NOMO-1 (cell line): ENCODE measurements at regions not wholly inside any gene's neighbourhood (a gene's known extent, or its start where the extent isn't known, plus 50 kb on each side); places are given as distances from the start of the nearest gene placed in this dataset.

Experiments
- DNase-seq, 2 experiments: peaks; one replicate each; lab custom pipeline; 2025; ENCODE audit not compliant: unreplicated experiment in 2 of 2; lab: John Stamatoyannopoulos, UW

DNA sequence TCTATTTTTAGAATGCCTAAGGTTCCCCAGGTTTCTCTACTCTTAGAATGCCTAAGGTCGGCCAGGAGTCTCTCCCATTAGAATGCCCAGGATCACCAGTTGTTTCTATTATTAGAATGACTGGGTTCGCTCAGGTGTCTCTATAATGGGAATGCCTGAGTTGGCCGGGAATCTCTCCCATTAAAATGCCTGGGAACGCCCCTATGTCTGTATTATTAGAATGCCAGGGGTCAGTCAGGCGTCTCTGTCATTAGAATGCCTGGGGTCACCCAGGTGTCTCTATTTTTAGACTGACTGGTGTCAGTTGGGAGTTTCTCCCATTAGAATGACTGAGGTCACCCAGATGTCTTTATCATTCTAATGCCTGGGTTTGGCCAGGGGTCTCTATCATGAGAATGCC lies 2252.5 kb downstream of the TP53TG3F start:
- DNase-seq = no peak

DNA sequence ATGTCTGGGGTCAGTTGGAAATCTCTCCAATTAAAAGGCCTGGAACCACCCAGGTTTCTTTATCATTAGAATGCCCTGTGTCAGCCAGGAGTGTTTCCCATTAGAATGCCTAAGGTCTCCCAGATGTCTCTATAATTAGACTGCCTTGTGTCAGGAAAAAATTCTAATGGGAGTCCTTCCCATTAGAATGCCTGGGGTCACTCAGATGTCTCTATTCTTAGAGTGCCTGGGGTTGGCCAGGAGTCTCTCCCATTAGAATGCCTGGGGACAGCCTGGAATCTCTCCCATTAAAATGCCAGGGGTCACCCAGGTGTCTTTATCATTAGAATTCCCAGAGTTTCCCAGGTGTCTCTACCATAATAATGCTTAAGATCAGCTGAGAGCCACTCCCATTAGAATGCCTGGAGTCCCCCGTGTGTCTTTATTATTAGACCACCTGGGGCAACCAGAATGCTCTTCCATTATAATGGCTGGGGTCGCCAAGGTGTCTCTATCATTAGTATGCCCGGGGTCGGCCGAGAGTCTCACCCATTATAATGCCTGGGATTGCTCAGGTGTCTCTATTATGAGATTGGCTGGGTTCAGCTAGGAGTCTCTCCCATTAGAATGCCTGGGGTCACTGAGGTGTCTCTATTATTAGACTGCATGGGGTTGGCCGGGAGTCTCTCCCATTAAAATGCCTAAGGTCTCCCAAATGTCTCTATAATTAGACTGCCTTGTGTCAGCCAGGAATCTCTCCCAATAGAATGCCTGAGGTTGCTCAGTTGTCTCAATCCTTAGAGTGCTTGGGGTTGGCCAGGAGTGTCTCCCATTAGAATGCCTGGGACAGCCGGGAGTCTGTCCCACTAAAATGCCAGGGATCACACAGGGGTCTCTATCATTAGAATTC lies 2254.6 kb downstream of the TP53TG3F start:
- no peak for DNase-seq

DNA sequence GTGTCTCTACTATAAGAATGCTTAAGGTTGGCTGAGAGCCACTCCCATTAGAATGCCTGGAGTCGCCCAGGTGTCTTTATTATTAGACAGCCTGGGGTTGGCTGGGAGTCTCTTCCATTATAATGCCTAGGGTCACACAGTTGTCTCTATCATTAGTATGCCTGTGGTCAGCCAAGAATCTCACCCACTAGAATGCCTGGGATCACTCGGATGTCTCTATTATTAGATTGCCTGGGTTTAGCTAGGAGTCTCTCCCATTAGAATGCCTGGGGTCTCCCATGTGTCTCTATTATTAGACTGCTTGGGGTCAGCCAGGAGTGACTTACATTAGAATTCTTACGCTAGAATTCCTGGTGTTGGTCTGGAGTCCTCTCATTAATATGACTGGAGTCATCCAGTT lies 2255.3 kb downstream of the TP53TG3F start:
- no peak for DNase-seq

DNA sequence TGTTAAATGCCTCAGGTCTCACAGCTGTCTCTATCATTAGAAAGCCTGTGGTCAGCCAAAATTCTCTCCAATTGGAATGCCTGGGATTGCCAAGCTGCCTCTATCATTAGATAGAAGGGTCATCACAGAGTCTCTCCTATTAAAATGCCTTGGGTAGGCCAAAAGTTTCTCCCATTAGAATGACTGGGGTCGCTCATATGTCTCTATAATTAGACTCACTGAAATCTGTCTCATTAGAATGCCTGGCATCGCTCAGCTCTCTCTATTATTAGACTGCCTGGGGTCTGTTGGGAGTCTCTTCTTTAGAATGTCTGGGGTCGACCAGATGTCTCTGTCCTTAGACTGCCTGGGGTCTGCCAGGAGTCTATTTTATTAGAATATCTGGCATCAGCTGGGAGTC lies 2265.1 kb downstream of the TP53TG3F start:
- DNase-seq = no peak

DNA sequence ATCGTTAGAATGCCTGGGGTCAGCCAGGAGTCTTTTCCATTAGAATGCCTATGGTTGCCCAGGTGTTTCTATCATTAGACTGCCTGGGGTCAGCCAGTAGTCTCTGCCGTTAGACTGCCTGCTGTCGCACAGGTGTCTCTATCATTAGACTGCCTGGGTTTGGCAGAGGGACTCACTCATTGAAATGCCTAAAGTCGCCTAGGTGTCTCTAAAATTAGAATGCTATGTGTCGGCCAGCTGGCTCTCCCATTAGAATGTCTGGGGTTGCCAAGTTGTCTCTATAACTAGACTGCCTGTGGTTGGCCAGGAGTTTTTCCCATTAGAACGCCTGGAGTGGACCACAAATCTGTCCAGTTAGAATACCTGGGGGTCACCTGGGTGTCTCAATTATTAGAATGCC lies 2266.5 kb downstream of the TP53TG3F start:
- DNase-seq = no peak

DNA sequence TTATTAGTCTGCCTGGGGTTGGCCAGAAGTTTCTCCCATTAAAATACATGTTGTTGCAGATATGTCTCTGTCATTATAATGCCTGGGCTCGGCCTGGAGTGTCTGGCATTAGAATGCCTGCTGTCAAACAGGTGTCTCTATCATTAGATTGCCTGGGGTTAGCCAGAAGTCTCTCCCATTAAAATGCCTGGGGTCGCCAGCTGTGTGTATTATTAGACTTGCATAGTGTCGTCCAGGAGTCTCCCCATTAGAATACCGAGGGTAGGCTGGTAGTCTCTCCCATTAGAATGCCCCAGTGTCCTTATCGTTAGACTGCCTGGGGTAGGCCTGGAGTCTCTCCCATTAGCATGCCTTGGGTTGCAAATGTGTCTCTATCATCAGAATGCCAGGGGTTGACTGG lies 2270.8 kb downstream of the TP53TG3F start:
- no peak for DNase-seq

DNA sequence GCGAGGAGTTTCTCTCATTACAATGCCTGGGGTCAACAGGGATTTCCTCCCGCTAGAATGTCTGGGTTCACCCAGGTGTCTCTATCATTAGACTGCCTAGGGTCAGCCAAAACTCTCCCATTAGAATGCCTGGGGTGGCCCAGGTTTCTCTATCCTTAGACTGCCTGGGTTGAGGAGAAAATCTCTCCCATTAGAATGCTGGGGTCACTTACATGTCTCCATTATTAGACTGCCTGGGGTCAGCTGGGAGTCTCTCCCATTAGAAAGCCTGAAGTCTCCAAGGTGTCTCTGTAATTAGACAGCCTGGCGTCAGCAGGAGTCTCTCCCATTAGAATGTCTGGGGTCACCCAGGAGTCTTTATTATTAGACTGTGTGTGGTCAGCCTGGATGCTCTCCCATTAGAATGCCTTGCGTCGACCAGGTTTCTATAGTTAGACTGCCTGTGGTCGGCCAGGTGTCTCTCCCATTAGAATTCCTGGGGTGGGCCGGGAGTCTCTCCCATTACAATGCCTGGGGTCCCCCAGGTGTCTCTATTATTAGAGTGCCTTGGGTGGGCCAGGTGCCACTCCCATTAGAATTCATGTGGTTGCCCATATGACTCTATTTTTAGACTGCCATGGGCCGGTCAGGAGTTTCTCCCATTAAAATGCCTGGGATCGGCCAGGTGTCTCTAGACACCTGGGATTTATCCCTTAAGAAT lies 2272.1 kb downstream of the TP53TG3F start:
- no peak for DNase-seq

DNA sequence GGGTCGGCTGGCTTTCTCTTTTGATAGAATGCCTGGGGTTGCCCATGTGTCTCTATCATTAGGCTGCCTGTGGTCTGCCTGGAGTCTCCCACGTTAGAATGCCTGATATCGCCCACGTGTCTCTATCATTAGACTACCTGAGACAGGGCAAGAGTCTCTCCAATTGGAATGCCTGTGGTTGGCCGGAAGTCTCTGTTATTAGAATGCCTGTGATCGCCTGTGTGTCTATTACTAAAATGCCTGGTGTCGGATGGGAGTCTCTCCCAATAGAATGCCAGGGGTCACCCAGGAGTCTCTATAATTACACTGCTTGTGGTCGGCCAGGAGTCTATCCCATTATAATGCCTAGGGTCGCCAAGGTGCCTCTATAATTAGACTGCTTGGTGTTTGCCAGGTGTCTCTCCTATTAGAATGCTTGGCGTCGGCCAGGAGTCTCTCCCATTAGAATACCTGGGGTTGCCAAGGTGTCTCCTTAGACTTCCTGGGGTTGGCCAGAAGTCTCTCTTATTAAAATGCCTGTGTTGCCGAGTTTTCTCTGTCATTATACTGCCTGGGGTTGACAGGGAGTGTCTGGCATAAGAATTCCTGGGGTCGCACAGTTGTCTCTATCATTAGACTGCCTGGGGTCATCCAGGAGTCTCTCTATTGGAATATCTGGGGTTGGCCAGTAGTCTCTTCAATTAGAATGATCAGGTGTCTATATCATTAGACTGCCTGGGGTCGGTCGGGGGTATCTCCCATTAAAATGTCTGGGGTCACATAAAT lies 2272.8 kb downstream of the TP53TG3F start:
- no peak for DNase-seq

DNA sequence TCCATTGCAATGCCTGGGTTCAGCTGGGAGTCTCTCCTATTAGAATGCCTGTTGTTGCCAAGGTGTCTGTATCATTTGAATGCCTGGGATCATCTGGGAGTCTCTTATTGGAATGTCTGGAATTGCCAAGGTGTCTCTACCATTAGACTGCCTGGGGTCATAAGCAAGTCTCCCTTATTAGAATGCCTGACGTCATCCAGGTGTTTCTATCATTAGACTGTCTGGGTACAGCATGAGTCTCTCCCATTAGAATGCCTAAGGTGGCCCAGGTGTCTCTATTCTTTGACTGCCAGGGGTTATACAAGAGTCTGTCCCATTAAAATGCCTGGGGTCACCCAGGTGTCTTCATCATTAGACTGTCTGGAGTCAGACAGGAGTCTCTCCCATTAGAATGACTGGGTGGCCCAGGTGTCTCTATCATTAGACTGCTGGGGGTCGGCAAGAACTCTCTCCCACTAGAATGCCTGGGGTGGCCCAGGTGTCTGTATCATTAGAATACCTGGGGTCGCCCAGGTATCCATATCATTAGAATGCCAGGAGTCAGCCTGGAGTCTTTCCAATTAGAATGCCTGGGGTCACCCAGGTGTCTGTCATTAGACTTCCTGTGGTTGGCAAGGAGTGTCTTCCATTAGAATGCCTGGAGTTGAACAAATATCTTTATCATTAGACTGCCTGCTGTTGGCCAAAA lies 2274.0 kb downstream of the TP53TG3F start:
- DNase-seq = no peak

DNA sequence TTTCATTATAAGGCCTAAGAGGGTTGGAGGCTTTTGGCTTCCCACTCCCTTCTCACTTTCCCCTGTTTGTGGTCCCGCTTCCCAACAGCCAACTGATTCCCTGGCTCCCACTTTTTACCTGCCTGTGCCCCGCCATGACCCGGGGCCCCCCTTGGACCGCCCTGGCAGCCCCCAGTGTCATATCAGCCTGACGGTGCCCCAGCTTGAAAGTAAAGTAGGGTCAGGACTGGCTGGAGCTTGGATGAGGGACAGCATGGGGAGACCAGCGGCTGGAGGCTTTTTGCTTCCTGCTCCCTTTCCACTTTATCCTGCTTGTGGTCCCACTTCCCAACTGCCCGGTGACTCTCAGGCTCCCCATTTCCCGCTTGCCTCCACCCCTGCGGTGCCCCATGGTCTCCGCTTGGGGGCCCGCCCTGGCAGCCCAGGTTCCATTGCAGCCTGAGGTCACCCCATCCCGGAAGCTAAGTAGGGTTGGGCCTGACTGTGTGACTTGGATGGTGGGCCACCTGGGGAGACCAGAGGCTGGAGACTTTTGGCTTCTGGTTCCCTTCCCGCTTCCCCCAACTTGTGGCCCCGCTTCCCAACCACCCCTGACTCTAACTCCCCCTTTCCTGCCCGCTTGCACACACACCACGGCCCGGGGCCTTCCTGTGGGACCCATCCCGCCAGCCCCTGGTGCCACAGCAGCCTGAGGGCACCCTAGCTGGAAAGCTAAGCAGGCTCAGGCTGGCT lies 2274.7 kb downstream of the TP53TG3F start:
- DNase-seq = no peak

DNA sequence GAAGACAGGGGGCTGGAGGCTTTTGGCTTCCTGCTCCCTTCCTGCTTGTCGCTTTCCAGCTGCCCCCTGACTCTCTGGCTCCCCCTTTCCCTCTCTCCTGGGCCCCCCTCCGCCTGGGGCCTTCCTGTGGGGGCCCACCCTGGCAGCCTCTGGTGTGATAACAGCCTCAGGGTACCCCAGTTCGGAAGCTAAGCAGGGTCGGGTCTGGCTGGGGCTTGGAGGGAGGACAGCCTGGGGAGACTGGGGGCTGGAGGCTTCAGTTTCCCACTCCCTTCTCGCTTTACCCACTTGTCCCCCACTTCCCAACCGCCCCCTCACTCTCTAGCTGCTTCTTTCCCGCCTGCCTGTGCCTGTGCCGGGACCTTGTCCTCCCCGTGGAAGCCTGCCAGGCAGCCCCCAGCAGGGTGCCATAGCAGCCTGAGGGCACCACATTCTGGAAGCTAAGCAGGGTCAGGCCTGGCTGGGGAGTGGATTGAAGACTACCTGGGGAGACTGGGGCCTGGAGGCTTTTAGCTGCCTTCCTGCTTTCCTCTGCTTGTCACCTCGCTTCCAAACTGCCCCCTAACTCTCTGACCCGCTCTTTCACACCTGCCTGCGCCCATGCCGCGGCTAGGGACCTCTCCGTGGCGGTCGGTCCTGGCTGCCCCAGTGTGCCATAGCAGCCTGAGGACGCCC lies 2275.5 kb downstream of the TP53TG3F start:
- no peak for DNase-seq

DNA sequence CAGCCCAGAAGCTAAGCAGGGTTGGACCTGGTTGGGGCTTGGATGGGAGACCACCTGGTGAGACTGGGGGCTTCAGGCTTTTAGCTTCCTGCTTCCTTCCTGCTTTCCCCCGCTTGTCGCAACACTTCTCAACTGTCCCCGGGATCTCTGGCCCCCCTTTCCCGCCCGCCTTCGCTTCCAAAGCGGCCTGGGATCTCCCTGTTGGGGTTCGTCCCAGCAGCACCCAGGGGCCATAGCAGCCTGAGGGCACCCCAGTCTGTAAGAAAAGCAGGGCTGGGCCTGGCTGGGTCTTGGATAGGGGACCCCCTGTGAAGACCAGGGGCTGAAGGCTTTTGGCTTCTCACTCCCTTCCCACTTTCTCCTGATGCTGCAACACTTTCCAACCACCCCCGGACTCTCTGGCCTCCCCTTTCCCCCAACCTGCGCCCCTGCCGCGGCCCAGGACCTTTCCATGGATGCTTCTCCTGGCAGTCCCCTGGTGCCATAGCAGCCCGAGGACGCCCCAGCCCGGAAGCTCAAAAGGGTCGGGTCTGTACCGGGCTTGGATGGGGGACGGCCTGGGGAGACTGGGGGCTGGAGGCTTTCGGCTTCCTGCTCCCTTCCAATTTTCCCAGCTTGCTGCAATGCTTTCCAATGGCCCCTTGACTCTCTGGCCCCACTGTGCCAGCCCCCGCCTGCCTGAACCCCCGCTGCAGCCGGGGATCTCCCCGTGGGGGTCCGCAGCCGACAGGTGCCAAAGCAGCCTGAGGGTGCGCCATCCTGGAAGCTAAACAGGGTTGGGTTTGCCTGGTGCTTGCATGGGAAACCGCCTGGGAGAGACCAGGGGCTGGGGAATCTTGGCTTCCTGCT lies 2276.2 kb downstream of the TP53TG3F start:
- no peak for DNase-seq

DNA sequence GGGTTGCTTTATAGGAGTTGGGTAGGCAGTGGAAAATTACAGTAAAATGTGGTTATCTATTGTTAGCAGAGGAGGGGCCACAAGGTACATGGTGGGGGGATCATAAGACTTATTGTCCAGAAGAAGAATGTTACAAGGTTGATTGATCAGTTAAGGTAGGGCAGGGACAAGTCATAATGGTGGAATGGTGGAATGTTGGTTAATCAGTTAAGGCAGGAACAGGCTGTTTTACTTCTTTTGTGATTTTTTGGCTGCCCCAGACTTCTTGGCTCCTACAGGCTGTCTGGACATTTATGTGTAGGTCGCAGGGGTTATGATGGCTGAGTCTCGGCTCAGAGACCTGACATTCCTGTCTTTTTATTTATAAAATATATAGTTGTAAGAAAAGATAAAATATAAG lies 2277.1 kb downstream of the TP53TG3F start:
- DNase-seq = no peak

DNA sequence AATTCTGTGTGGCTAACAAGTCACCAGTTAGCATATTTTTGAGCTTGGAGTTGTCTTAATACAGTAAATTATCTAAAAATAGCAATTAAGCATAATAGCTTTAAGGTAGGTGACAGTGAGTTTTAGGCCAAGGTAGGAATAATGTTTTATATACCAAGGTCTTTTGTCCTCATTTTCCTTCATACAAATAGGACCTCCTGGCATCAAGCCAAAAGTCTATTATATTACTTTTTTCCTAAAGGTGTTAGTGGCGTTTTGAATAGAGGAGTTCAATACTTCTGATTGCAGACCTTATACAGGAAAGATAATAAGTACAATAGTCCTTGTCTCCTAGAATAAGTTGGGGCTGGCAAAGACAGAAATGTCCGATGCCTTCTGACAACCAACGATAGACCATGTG lies 2277.7 kb downstream of the TP53TG3F start:
- DNase-seq = no peak

DNA sequence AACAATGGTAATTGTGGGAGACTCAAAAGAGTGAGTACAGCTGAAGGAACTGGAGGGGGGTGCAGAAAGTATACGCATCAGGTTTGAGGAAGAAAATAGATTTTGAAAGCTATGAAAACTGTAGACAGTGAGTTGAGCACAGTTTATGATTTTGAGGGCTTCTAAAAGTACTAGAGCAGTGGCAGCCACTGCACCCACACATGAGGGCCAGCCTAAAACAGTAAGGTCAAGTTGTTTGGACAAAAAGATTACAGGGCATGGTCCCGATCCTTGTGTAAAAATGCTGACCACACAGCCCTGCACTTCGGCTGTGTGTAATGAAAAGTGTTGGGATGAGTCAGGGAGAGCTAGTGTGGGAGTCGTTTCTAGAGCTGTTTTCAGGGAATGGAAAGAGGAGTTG lies 2282.1 kb downstream of the TP53TG3F start:
- no peak for DNase-seq

DNA sequence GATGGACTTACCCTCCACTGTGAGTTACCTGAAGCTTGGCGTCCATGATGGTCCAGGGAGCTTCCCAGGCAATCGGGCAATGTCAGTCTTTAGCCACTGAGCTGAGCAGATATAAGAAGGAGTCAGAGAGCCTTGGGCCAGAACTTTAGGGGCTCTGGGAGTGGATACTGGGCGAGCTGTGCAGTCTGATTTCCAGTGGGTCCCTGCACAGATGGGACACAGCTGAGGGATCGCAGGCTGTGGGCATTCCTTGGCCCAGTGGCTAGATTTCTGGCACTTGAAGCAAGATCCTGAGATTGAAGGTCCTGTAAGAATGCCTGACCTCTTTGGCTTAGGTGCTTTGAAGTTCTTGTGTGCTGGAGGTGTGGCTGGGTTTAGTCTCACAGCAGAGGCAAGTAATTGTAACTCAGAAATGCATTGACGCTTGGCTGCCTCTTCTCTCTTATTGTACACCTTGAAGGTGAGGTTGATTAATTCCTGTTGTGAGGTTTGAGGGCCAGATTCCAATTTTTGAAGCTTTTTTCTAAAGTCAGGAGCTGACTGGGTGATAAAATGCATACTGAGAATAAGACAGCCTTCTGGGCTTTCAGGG lies 2283.8 kb downstream of the TP53TG3F start:
- no peak for DNase-seq

DNA sequence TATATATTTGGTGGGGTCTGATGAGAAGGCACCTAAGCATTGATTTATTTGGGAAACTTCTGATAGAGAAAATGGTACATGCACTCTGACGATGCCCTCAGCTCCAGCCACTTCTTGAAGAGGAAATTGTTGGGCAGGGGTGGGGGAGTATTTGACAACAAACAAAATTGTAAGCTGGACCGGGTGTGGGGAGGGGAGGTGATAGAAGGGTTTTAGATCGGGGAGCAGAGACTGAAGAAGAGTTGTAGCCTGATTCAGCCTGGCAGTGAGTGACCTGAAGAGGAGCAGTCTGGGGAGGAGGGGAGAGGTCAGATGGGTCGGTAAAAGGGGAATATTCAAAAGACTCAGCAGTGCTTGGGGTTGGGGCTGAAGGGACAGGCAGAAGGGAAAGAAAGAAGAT lies 2284.7 kb downstream of the TP53TG3F start:
- DNase-seq = no peak

DNA sequence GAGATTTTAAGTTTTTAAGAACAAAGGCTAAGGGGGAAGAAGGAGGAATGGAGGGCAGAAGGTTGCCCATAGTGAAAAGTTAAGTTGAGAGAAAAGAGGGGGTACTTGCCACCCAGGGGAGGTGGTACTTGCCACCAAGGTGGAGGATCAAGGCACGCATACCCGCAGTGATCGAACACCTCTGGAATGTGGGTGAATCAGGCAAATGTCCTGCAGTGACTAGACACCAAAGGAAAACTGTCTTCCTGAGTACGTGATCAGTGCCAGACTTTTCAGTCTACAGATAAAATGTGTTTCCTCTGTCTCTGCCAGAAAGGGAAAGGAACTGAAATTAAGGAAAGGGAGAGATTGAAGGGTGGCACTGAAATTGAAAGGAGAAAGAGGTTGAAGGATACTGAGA lies 2285.3 kb downstream of the TP53TG3F start:
- DNase-seq = no peak
